CD14-positive monocyte (primary cell): ENCODE measurements at regions not wholly inside any gene's neighbourhood (a gene's known extent, or its start where the extent isn't known, plus 50 kb on each side); places are given as distances from the start of the nearest gene placed in this dataset.

Experiments
- DNase-seq, 3 donors: peaks; one replicate each; pipeline ENCODE4 v3.0.0-alpha.2; 2011 to 2022
- H2AFZ ChIP-seq: 2 replicates; pipeline ENCODE4 v1.6.0; 2012; ENCODE audit warnings: mild to moderate bottlenecking, low read depth, low read length, inconsistent platforms; ENCODE audit not compliant: insufficient read depth, poor library complexity, severe bottlenecking
- H3K27ac ChIP-seq, 2 donors: 1 replicate in 1 of 2; 2 replicates in 1 of 2; pipeline ENCODE4 v1.5.1; 2012 to 2013; ENCODE audit warnings: low read length in 2 of 2, control low read depth in 1 of 2, inconsistent platforms in 1 of 2, low read depth in 1 of 2, mild to moderate bottlenecking in 1 of 2
- H3K27me3 ChIP-seq, 2 donors: one replicate each; pipeline versions ENCODE4 v1.6.0 to v1.6.1; 2011 to 2013; ENCODE audit warnings: low read length in 2 of 2; ENCODE audit not compliant: control insufficient read depth in 2 of 2, insufficient read depth in 2 of 2
- H3K36me3 ChIP-seq, 2 donors: replicated peaks in 1 of 2; 1 replicate in 1 of 2; 2 replicates in 1 of 2; pipeline versions ENCODE4 v1.5.1 to v1.6.1; 2012 to 2013; ENCODE audit warnings: low read length in 2 of 2, control low read depth in 1 of 2, inconsistent platforms in 1 of 2, mild to moderate bottlenecking in 1 of 2; ENCODE audit not compliant: insufficient read depth in 2 of 2, control insufficient read depth in 1 of 2
- H3K4me1 ChIP-seq, 2 donors: 1 replicate in 1 of 2; 2 replicates in 1 of 2; pipeline versions ENCODE4 v1.5.1 to v1.6.1; 2012 to 2013; ENCODE audit warnings: low read length in 2 of 2, control low read depth in 1 of 2, inconsistent platforms in 1 of 2, mild to moderate bottlenecking in 1 of 2, moderate library complexity in 1 of 2; ENCODE audit not compliant: insufficient read depth in 2 of 2, control insufficient read depth in 1 of 2
- H3K4me2 ChIP-seq: replicated peaks from 2 replicates; pipeline ENCODE3; 2012; ENCODE audit warnings: low read length, moderate library complexity, mild to moderate bottlenecking; ENCODE audit not compliant: poor library complexity, severe bottlenecking; ENCODE audit errors: extremely low read depth
- H3K4me3 ChIP-seq, 3 experiments: fragments of 200-600 bp in 1 of 3; sonication (generic) in 1 of 3; replicated peaks in 1 of 3; 1 replicate in 2 of 3; 2 replicates in 1 of 3; pipeline ENCODE4 v1.5.1; 2011 to 2013; ENCODE audit warnings: low read length in 3 of 3, mild to moderate bottlenecking in 3 of 3, control low read depth in 2 of 3, low read depth in 2 of 3, inconsistent platforms in 1 of 3, moderate library complexity in 1 of 3
- H3K79me2 ChIP-seq: 2 replicates; pipeline ENCODE4 v1.6.0; 2012; ENCODE audit warnings: mild to moderate bottlenecking, control low read depth, inconsistent platforms, low read length, moderate library complexity; ENCODE audit not compliant: insufficient read depth
- H3K9ac ChIP-seq: 2 replicates; pipeline ENCODE4 v1.6.0; 2017; ENCODE audit warnings: low read length, mild to moderate bottlenecking; ENCODE audit not compliant: insufficient read depth, poor library complexity, severe bottlenecking
- H3K9me3 ChIP-seq, 2 donors: replicated peaks in 1 of 2; 1 replicate in 1 of 2; 2 replicates in 1 of 2; pipeline versions ENCODE4 v1.5.1 to v1.6.1; 2012 to 2013; ENCODE audit warnings: low read length in 2 of 2, control low read depth in 1 of 2; ENCODE audit not compliant: control insufficient read depth in 1 of 2, insufficient read depth in 1 of 2
- H4K20me1 ChIP-seq: 2 replicates; pipeline ENCODE4 v1.6.0; 2012; ENCODE audit warnings: mild to moderate bottlenecking, low read length, control low read depth, moderate library complexity; ENCODE audit not compliant: insufficient read depth
- H3K27ac Mint-ChIP-seq, 7 donors: one replicate each; pipeline ENCODE4 v1.8.0; 2020; ENCODE audit warnings: mild to moderate bottlenecking in 7 of 7, mixed read lengths in 7 of 7, moderate library complexity in 6 of 7, inconsistent platforms in 2 of 7
- H3K27me3 Mint-ChIP-seq, 3 donors: one replicate each; pipeline ENCODE4 v1.8.0; 2021 to 2022; ENCODE audit warnings: low read depth in 3 of 3, mild to moderate bottlenecking in 3 of 3, mixed read lengths in 3 of 3, moderate library complexity in 3 of 3, inconsistent platforms in 1 of 3
- H3K36me3 Mint-ChIP-seq, 2 donors: one replicate each; pipeline ENCODE4 v1.8.0; 2020; ENCODE audit warnings: mixed read lengths in 2 of 2, inconsistent platforms in 1 of 2, mild to moderate bottlenecking in 1 of 2
- H3K4me1 Mint-ChIP-seq: one replicate; pipeline ENCODE4 v1.8.0; 2020; ENCODE audit warnings: mild to moderate bottlenecking, mixed read lengths
- H3K4me3 Mint-ChIP-seq, 2 donors: one replicate each; pipeline ENCODE4 v1.8.0; 2020; ENCODE audit warnings: mild to moderate bottlenecking in 2 of 2, mixed read lengths in 2 of 2, moderate library complexity in 1 of 2
- H3K9me3 Mint-ChIP-seq, 7 donors: one replicate each; pipeline ENCODE4 v1.8.0; 2020 to 2022; ENCODE audit warnings: mixed read lengths in 7 of 7, mild to moderate bottlenecking in 6 of 7, moderate library complexity in 6 of 7, inconsistent platforms in 2 of 7
- CTCF ChIP-seq: fragments of 200-600 bp; IDR thresholded peaks from one replicate; pipeline ENCODE4 v1.8.0; 2022; ENCODE audit warnings: antibody characterized with exemption, mild to moderate bottlenecking
- WGBS: methylation state at CpG from one replicate; pipeline ENCODE4 v1.1.5; 2013; ENCODE audit warnings: missing lambda C conversion rate; ENCODE audit not compliant: insufficient coverage; 5-methylcytosine and 5-hydroxymethylcytosine counted together
- intact Hi-C, 2 donors: fragments of 100-400 bp; cut with micrococcal nuclease; formaldehyde crosslinking; loops; one replicate each; pipeline versions ENCODE4 v1.15.0 to v1.15.1; 2023

DNA sequence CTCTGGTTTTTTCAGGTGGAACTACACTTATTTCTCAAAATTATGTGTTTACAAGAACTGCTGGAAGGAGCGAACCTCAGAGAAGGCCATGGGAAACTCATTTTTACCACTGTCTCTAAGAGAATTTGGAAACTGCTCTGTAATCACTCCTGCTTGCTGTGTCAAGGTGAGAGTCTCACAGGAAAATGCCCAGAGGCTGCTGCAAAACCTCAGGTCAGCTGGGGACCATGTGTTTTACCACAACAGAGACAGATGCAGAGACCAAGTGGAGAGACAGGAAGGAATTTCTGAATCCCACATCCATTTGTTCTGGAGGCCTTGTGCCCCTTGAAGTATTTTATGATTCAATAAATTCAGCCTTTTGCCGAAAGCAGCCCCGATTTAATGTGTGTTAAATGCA, 743.8 kb upstream of the SLC10A2 start:
- H3K27ac ChIP-seq = no peak overlapping the region
- H3K36me3 ChIP-seq = no peaks in the 10 kb centered on the region
- Mint-ChIP-seq H3K36me3 (no peaks in the 10 kb centered on the region), H3K4me3 (no peak overlapping the region), H3K4me1 (no peaks in the 10 kb centered on the region), H3K27me3 (peaks cover 0 to 2% (median 1%) of the 10 kb centered on the region in 3 donors), H3K9me3 (peaks cover 5 to 20% (median 8%) of the 10 kb centered on the region in 7 donors), H3K27ac (no peak overlapping the region)
- peaks cover 9 to 19% of the 10 kb centered on the region in 2 donors for H3K9me3 ChIP-seq
- WGBS = 100% methylated on average over 1 of the region's 3 CpGs
- no peak overlapping the region for H3K9ac ChIP-seq
- H4K20me1 ChIP-seq = no peaks in the 10 kb centered on the region
- no peak overlapping the region for H3K4me3 ChIP-seq
- no peak for DNase-seq
- no peaks in the 10 kb centered on the region for H3K79me2 ChIP-seq
- intact Hi-C loops = no loop called here
- H2AFZ ChIP-seq = no peak overlapping the region
- no peaks in the 10 kb centered on the region for H3K4me1 ChIP-seq
- no peak overlapping the region for H3K4me2 ChIP-seq
- no peak for TF ChIP-seq CTCF
- no peaks in the 10 kb centered on the region for H3K27me3 ChIP-seq

DNA sequence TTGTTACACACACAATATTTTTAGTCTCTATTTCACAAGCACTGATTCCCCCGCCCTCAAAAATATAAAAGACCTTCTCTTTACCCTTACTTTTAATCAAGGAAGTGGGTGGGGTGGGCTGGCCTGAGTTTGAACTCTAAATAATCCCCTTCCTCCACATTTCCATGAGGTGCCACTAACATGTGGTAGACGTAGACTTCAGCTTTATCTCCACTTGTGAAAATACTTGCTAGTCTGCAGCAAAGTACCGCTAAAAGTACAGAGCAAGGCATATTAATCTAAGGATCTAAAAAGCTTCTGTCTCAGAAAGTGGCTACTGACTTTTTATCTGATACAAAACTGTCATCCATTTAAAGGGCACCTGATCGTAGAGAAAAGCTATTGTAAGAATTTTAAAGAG, 739.6 kb upstream of the SLC10A2 start:
- intact Hi-C loops = no loop called here

More for the DNA sequence above, 739.6 kb upstream of the SLC10A2 start:
- no peak overlapping the region for H3K4me2 ChIP-seq
- H3K79me2 ChIP-seq = no peaks in the 10 kb centered on the region
- no peak overlapping the region for H3K4me3 Mint-ChIP-seq
- peaks cover 2 to 19% (median 3%) of the 10 kb centered on the region in 7 donors for H3K9me3 Mint-ChIP-seq
- no peak for TF ChIP-seq CTCF
- H3K4me3 ChIP-seq = no peak overlapping the region
- 100% methylated on average over 1 of the region's 4 CpGs for WGBS
- H3K4me1 Mint-ChIP-seq = no peaks in the 10 kb centered on the region
- DNase-seq = no peak
- no peaks in the 10 kb centered on the region for H3K36me3 Mint-ChIP-seq
- H3K4me1 ChIP-seq = no peaks in the 10 kb centered on the region
- H3K9me3 ChIP-seq = peaks cover 0 to 3% of the 10 kb centered on the region in 2 donors
- H2AFZ ChIP-seq = no peak overlapping the region
- H3K27ac Mint-ChIP-seq = no peak overlapping the region
- no peaks in the 10 kb centered on the region for H3K36me3 ChIP-seq
- no peaks in the 10 kb centered on the region for H4K20me1 ChIP-seq
- H3K27ac ChIP-seq = no peak overlapping the region
- no peak overlapping the region for H3K9ac ChIP-seq
- H3K27me3 ChIP-seq = no peaks in the 10 kb centered on the region
- peaks cover 0 to 2% (median 0%) of the 10 kb centered on the region in 3 donors for H3K27me3 Mint-ChIP-seq
